ENCODE measurements at regions not wholly inside any gene's neighbourhood (a gene's known extent, or its start where the extent isn't known, plus 50 kb on each side); places are given as distances from the start of the nearest gene placed in this dataset.
"Not testable (repeated sequence)": the region's sequence is repeated elsewhere in the genome, so short reads cannot be mapped to it uniquely, and the experiment has no call there.

- H3K4me1 Mint-ChIP-seq (ENCODE audit: low read depth, unreplicated experiment): peaks cover 9% of the 10 kb centered on the region
- no peak for DNase-seq
- intact Hi-C loops (cut with micrococcal nuclease; ENCODE audit: unreplicated experiment): no loop called here
- H3K27me3 Mint-ChIP-seq (ENCODE audit: unreplicated experiment): no peaks in the 10 kb centered on the region
- BruUV-seq (replicated peaks): no TSS peak
- CTCF ChIA-PET: no interaction called here
- H3K9me3 Mint-ChIP-seq (ENCODE audit: low read depth, unreplicated experiment): no peaks in the 10 kb centered on the region
- no peak overlapping the region for H3K4me3 Mint-ChIP-seq (ENCODE audit: low read depth, unreplicated experiment)
- TF ChIP-seq CTCF (IDR thresholded peaks at IDR 0.05; ENCODE audit: unreplicated experiment): no peak
- H3K27ac Mint-ChIP-seq (ENCODE audit: unreplicated experiment): no peak overlapping the region
- H3K36me3 Mint-ChIP-seq (ENCODE audit: insufficient read depth, unreplicated experiment): no peaks in the 10 kb centered on the region
These were observed 185.5 kb upstream of the ANXA10 start for GRCh38 chr4:167906851-167907250.

- Mint-ChIP-seq H3K36me3 (ENCODE audit: insufficient read depth, unreplicated experiment) (no peaks in the 10 kb centered on the region), H3K4me1 (ENCODE audit: low read depth, unreplicated experiment) (no peaks in the 10 kb centered on the region), H3K27me3 (ENCODE audit: unreplicated experiment) (no peaks in the 10 kb centered on the region), H3K9me3 (ENCODE audit: low read depth, unreplicated experiment) (no peaks in the 10 kb centered on the region), H3K27ac (ENCODE audit: unreplicated experiment) (no peak overlapping the region), H3K4me3 (ENCODE audit: low read depth, unreplicated experiment) (no peak overlapping the region)
- DNase-seq: no peak
- no peak for TF ChIP-seq CTCF (IDR thresholded peaks at IDR 0.05; ENCODE audit: unreplicated experiment)
- intact Hi-C loops (cut with micrococcal nuclease; ENCODE audit: unreplicated experiment): no loop called here
- BruUV-seq (replicated peaks): no TSS peak
- CTCF ChIA-PET: no interaction called here
These were observed 183.5 kb upstream of the ANXA10 start for GRCh38 chr4:167908816-167909215.

- H3K36me3 Mint-ChIP-seq (ENCODE audit: insufficient read depth, unreplicated experiment); H3K4me1 Mint-ChIP-seq (ENCODE audit: low read depth, unreplicated experiment); H3K4me3 Mint-ChIP-seq (ENCODE audit: low read depth, unreplicated experiment); H3K27me3 Mint-ChIP-seq (ENCODE audit: unreplicated experiment); DNase-seq; intact Hi-C loops (cut with micrococcal nuclease; ENCODE audit: unreplicated experiment); CTCF ChIA-PET; H3K9me3 Mint-ChIP-seq (ENCODE audit: low read depth, unreplicated experiment); H3K27ac Mint-ChIP-seq (ENCODE audit: unreplicated experiment); BruUV-seq (replicated peaks): not testable (repeated sequence)
These were observed 179.8 kb upstream of the ANXA10 start for GRCh38 chr4:167912535-167912934.

- Mint-ChIP-seq H3K9me3 (ENCODE audit: low read depth, unreplicated experiment) (peaks cover 4% of the 10 kb centered on the region), H3K4me1 (ENCODE audit: low read depth, unreplicated experiment) (no peaks in the 10 kb centered on the region), H3K36me3 (ENCODE audit: insufficient read depth, unreplicated experiment) (no peaks in the 10 kb centered on the region), H3K27ac (ENCODE audit: unreplicated experiment) (no peak overlapping the region), H3K4me3 (ENCODE audit: low read depth, unreplicated experiment) (no peak overlapping the region), H3K27me3 (ENCODE audit: unreplicated experiment) (no peaks in the 10 kb centered on the region)
- no peak for DNase-seq
- intact Hi-C loops (cut with micrococcal nuclease; ENCODE audit: unreplicated experiment): no loop called here
- no TSS peak for BruUV-seq (replicated peaks)
- CTCF ChIA-PET: no interaction called here
- TF ChIP-seq CTCF (IDR thresholded peaks at IDR 0.05; ENCODE audit: unreplicated experiment): no peak
These were observed 174.3 kb upstream of the ANXA10 start for GRCh38 chr4:167918077-167918476.

GRCh38 chr4:167930166-167930565 is 162.2 kb upstream of the ANXA10 start:
- intact Hi-C loops (cut with micrococcal nuclease; ENCODE audit: unreplicated experiment): no loop called here
- H3K27me3 Mint-ChIP-seq (ENCODE audit: unreplicated experiment): no peaks in the 10 kb centered on the region
- DNase-seq: no peak
- H3K36me3 Mint-ChIP-seq (ENCODE audit: insufficient read depth, unreplicated experiment): no peaks in the 10 kb centered on the region
- no peak overlapping the region for H3K27ac Mint-ChIP-seq (ENCODE audit: unreplicated experiment)
- no peak for TF ChIP-seq CTCF (IDR thresholded peaks at IDR 0.05; ENCODE audit: unreplicated experiment)
- H3K4me1 Mint-ChIP-seq (ENCODE audit: low read depth, unreplicated experiment): no peaks in the 10 kb centered on the region
- BruUV-seq (replicated peaks): no TSS peak
- H3K4me3 Mint-ChIP-seq (ENCODE audit: low read depth, unreplicated experiment): no peak overlapping the region
- CTCF ChIA-PET: no interaction called here
- H3K9me3 Mint-ChIP-seq (ENCODE audit: low read depth, unreplicated experiment): no peaks in the 10 kb centered on the region

Data from Calu3 (cell line).